ENCODE measurements at regions not wholly inside any gene's neighbourhood (a gene's known extent, or its start where the extent isn't known, plus 50 kb on each side); places are given as distances from the start of the nearest gene placed in this dataset.

DNA sequence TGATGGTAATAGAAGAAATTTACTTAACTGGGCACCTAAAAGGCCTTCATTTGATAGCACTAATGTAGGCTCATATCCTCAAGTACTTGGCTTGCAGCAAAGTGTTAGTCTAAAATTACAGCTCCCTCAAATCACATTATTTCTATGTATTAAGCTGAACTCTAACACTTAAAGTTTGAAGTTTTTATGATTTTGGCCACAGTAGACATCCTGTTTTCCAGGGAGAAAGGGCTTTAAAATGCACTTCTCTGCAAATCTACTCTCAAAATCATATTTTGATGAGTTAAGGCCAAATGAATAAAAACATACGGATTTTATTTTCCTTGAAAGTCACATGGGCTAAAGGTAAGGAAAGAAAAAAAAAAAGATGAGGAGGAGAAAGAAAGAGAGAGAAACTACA lies 575.5 kb downstream of the PLPP3 start:
- TF ChIP-seq POLR2AphosphoS2 (IDR thresholded peaks at IDR 0.05; ENCODE audit: low read depth, low read length) (no peak), RFX5 (IDR thresholded peaks at IDR 0.05; ENCODE audit: low read depth, low read length) (no peak), ZNF622 (IDR thresholded peaks at IDR 0.05) (no peak)
- H3K4me2 ChIP-seq (ENCODE audit: control insufficient read depth, insufficient read depth) = no peak overlapping the region
- ATAC-seq (no peak), DNase-seq (ENCODE audit: low read depth, low spot score) (no peak), FAIRE-seq (no peak)
- H3K4me1 ChIP-seq (ENCODE audit: control insufficient read depth, insufficient read depth, low read length) = no peaks in the 10 kb centered on the region
- H3K4me3 ChIP-seq = no peak overlapping the region
- intact Hi-C loops (cut with micrococcal nuclease; ENCODE audit: unreplicated experiment) (no loop called here), in situ Hi-C loops (cut with MboI) (no loop called here)
- H3K27me3 ChIP-seq (replicated peaks in 1 of 2; ENCODE audit: control insufficient read depth in 2 of 2, insufficient read depth in 2 of 2, low read length in 1 of 2) = no peaks in the 10 kb centered on the region
- H2AFZ ChIP-seq (ENCODE audit: control insufficient read depth, low read depth, low read length) = no peak overlapping the region
- CTCF ChIA-PET = interaction anchor here (0.7 to 1.2 kb wide), 2 partner anchors 16 to 22 kb away, joined by 3 read pairs; no protein-coding TSS in a partner anchor
- H3K9me3 ChIP-seq (replicated peaks; ENCODE audit: control insufficient read depth, insufficient read depth, low read length) = no peaks in the 10 kb centered on the region; the same call in 2 of the 3 replicates
- 7% methylated on average over 1 of the region's 1 CpG for whole genome bisulfite sequencing (ENCODE audit: insufficient coverage, insufficient replicate concordance, low lambda C conversion rate, missing lambda C conversion rate)
- H3K9ac ChIP-seq (ENCODE audit: control insufficient read depth, insufficient read depth, low read length) = no peak overlapping the region
- no TSS peak for BruUV-seq (replicated peaks)
- POLR2A ChIA-PET = no interaction called here
- no peaks in the 10 kb centered on the region for H4K20me1 ChIP-seq (ENCODE audit: control insufficient read depth, insufficient read depth)
- H3K36me3 ChIP-seq (ENCODE audit: control insufficient read depth in 2 of 2, insufficient read depth in 2 of 2, low read length in 1 of 2) = no peaks in the 10 kb centered on the region
- H3K27ac ChIP-seq (ENCODE audit: control insufficient read depth, insufficient read depth) = no peak overlapping the region
- RAD21 ChIA-PET (ENCODE audit: unreplicated experiment) = no interaction called here
- no peaks in the 10 kb centered on the region for H3K79me2 ChIP-seq (ENCODE audit: control insufficient read depth, insufficient read depth, low read length)
- SMC1A ChIA-PET (ENCODE audit: uncharacterized antibody, unreplicated experiment) = interaction anchor here (1.4 kb wide), 1 partner anchor 10 kb away, joined by 5 read pairs; no protein-coding TSS in a partner anchor

DNA sequence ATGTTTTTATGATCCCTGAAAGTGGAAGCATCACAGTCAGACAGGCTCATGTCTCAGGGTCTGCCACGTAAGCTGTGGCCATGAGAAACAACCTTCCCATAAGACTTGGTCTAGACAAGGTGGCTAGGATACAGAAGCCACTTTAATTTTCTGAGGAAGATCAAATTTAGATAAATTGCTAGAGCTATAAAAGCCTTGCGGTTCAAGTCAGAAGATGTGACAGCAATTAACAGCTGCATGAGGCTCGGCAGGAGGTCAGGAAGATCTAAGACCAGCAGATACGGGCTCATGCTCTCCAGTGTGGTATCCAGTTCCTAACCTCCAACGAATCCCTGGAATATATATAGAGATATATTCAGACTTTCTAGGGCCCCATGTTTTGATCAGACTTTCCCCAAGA lies 577.1 kb downstream of the PLPP3 start:
- POLR2A ChIA-PET = no interaction called here
- RAD21 ChIA-PET (ENCODE audit: unreplicated experiment) = no interaction called here
- CTCF ChIA-PET = interaction anchor here (0.7 to 1.1 kb wide), 4 partner anchors 9 to 61 kb away, joined by 3 read pairs; no protein-coding TSS in a partner anchor
- no peak overlapping the region for H3K4me3 ChIP-seq
- intact Hi-C loops (cut with micrococcal nuclease; ENCODE audit: unreplicated experiment) = no loop called here
- H3K27ac ChIP-seq (ENCODE audit: control insufficient read depth, insufficient read depth) = no peak overlapping the region
- H3K9ac ChIP-seq (ENCODE audit: control insufficient read depth, insufficient read depth, low read length) = no peak overlapping the region
- in situ Hi-C loops (cut with MboI) = no loop called here
- no peaks in the 10 kb centered on the region for H3K36me3 ChIP-seq (ENCODE audit: control insufficient read depth in 2 of 2, insufficient read depth in 2 of 2, low read length in 1 of 2)
- no TSS peak for BruUV-seq (replicated peaks)
- no peaks in the 10 kb centered on the region for H3K27me3 ChIP-seq (replicated peaks in 1 of 2; ENCODE audit: control insufficient read depth in 2 of 2, insufficient read depth in 2 of 2, low read length in 1 of 2)
- WGBS (ENCODE audit: insufficient coverage, insufficient replicate concordance, low lambda C conversion rate, missing lambda C conversion rate) = 24% methylated on average over 5 of the region's 5 CpGs
- no peaks in the 10 kb centered on the region; the same call in 2 of the 3 replicates for H3K9me3 ChIP-seq (replicated peaks; ENCODE audit: control insufficient read depth, insufficient read depth, low read length)
- DNase-seq (ENCODE audit: low read depth, low spot score) (no peak), ATAC-seq (no peak), FAIRE-seq (no peak)
- H3K4me2 ChIP-seq (ENCODE audit: control insufficient read depth, insufficient read depth) = no peak overlapping the region
- SMC1A ChIA-PET (ENCODE audit: uncharacterized antibody, unreplicated experiment) = interaction anchor here (1.1 to 2.1 kb wide), 5 partner anchors 9 to 24 kb away, joined by 3 to 9 read pairs (median 5); no protein-coding TSS in a partner anchor
- no peak overlapping the region for H2AFZ ChIP-seq (ENCODE audit: control insufficient read depth, low read depth, low read length)
- H4K20me1 ChIP-seq (ENCODE audit: control insufficient read depth, insufficient read depth) = no peaks in the 10 kb centered on the region
- no peaks in the 10 kb centered on the region for H3K79me2 ChIP-seq (ENCODE audit: control insufficient read depth, insufficient read depth, low read length)
- H3K4me1 ChIP-seq (ENCODE audit: control insufficient read depth, insufficient read depth, low read length) = no peaks in the 10 kb centered on the region
- no peak for TF ChIP-seq CHD1 (IDR thresholded peaks at IDR 0.05; ENCODE audit: low read depth, low read length)
- TF ChIP-seq PAX8 (IDR thresholded peaks at IDR 0.05) = no peak
- no peak for TF ChIP-seq GATAD2B (conservative IDR thresholded peaks at IDR 0.05; ENCODE audit: low read depth)
- no peak for TF ChIP-seq SMC3 (IDR thresholded peaks at IDR 0.05; ENCODE audit: borderline replicate concordance, low read length)
- no peak for TF ChIP-seq ZNF207 (IDR thresholded peaks at IDR 0.05; ENCODE audit: borderline replicate concordance)
- TF ChIP-seq NFIC (IDR thresholded peaks at IDR 0.05; ENCODE audit: low read depth, low read length) = no peak
- no peak for TF ChIP-seq GABPA (IDR thresholded peaks at IDR 0.05; ENCODE audit: low read depth)
- TF ChIP-seq, protein P1, sequence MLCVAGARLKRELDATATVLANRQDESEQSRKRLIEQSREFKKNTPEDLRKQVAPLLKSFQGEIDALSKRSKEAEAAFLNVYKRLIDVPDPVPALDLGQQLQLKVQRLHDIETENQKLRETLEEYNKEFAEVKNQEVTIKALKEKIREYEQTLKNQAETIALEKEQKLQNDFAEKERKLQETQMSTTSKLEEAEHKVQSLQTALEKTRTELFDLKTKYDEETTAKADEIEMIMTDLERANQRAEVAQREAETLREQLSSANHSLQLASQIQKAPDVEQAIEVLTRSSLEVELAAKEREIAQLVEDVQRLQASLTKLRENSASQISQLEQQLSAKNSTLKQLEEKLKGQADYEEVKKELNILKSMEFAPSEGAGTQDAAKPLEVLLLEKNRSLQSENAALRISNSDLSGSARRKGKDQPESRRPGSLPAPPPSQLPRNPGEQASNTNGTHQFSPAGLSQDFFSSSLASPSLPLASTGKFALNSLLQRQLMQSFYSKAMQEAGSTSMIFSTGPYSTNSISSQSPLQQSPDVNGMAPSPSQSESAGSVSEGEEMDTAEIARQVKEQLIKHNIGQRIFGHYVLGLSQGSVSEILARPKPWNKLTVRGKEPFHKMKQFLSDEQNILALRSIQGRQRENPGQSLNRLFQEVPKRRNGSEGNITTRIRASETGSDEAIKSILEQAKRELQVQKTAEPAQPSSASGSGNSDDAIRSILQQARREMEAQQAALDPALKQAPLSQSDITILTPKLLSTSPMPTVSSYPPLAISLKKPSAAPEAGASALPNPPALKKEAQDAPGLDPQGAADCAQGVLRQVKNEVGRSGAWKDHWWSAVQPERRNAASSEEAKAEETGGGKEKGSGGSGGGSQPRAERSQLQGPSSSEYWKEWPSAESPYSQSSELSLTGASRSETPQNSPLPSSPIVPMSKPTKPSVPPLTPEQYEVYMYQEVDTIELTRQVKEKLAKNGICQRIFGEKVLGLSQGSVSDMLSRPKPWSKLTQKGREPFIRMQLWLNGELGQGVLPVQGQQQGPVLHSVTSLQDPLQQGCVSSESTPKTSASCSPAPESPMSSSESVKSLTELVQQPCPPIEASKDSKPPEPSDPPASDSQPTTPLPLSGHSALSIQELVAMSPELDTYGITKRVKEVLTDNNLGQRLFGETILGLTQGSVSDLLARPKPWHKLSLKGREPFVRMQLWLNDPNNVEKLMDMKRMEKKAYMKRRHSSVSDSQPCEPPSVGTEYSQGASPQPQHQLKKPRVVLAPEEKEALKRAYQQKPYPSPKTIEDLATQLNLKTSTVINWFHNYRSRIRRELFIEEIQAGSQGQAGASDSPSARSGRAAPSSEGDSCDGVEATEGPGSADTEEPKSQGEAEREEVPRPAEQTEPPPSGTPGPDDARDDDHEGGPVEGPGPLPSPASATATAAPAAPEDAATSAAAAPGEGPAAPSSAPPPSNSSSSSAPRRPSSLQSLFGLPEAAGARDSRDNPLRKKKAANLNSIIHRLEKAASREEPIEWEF (IDR thresholded peaks at IDR 0.05; ENCODE audit: insufficient replicate concordance, low read depth, low read length) = no peak
- no peak for TF ChIP-seq MEF2A (IDR thresholded peaks at IDR 0.05; ENCODE audit: insufficient read depth, low read depth, low read length)
- no peak for TF ChIP-seq JUND (IDR thresholded peaks at IDR 0.05; ENCODE audit: low read depth, low read length)
- no peak for TF ChIP-seq EGR1 (IDR thresholded peaks at IDR 0.05; ENCODE audit: borderline replicate concordance in 1 of 2, low read depth in 2 of 2, low read length in 2 of 2)
- no peak for TF ChIP-seq POLR2AphosphoS5 (IDR thresholded peaks at IDR 0.05; ENCODE audit: low read length)
